NCI-H1694 (cell line): ENCODE measurements at regions not wholly inside any gene's neighbourhood (a gene's known extent, or its start where the extent isn't known, plus 50 kb on each side); places are given as distances from the start of the nearest gene placed in this dataset.

Experiments used
- DNase-seq: peaks from one replicate; lab custom pipeline; 2025; lab: John Stamatoyannopoulos, UW

DNA sequence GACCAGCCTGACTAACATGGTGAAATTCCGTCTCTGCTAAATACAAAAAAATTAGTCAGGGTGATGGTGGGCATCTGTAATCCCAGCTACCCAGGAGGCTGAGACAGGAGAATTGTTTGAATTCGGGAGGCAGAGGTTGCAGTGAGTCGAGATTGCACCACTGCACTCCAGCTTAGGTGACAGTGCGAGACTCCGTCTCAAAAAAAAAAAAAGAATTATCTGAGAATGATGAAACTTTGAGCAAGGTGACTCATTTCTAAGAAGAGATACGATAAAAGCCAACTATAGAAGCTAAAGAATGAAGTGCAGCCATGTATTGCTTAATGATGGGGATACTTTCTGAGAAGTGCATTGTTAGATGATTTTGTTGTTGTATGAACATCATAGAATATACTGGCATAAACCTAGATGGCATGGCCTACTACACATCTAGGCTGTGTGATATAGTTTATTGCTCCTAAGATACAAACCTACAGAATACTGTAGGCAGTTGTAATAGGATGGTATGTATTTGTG is 64.7 kb downstream of the SNRPE start:
- DNase-seq, result no peak

DNA sequence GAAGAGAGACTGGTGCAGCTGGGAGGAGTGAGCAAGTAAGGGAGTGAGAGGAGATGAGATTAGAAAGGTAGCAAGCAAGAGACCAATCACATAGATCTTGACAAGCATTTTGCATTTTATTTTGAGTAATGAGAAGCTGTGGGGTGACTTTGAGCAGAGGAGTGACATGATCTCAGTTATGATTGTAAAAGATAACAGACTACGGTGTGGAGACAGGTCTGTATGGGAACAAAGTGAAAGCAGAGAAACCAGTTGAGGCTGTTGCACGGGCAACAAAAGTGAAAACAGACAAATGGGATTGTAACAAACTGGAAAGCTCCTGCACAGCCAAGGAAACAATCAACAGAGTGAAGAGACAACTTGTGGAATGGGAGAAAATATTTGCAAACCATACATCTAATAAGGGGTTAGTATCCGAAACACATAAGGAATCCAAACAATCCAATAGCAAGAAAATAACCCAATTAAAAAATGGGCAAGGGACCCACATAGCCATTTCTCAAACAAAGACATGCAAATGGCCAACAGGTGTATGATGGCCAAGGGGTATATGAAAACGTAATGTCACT is 68.4 kb downstream of the SNRPE start:
- DNase-seq, result no peak

DNA sequence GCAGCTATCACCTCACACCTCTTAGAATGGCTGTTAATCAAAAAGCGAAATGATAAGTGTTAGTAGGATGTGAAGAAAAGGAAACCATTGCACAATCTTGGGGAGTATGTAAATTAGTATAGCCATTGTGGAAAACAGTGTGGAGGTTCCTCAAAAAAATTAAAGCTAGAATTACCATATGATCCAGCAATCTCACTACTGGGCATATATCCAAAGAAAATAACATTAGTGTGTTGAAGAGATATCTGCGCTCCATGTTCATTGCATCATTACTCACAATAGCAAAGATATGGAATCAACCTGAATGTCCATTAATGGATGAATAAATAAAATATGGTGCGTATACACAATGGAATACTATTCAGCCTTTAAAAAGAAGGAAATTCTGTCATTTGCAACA is 68.9 kb downstream of the SNRPE start:
- no peak for DNase-seq

DNA sequence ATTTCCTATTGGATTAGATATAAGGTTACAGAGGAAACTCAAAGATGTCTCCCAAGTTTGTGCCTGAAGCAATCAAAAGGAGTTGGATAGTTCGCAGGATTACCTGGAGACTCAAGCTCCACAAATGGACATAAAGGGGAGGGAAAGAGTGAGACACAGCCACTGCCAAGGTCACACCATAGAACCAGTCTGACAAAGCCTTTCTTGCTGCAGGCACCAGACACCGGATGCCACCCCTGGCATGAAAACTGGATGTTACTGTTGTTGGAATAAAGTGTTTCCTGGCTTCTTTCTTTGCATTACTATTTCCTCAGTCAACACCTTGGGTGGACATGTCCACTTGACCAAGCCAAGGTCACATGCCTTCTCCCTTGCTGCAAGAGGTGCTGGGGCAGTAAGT is 70.6 kb downstream of the SNRPE start:
- DNase-seq, result no peak

DNA sequence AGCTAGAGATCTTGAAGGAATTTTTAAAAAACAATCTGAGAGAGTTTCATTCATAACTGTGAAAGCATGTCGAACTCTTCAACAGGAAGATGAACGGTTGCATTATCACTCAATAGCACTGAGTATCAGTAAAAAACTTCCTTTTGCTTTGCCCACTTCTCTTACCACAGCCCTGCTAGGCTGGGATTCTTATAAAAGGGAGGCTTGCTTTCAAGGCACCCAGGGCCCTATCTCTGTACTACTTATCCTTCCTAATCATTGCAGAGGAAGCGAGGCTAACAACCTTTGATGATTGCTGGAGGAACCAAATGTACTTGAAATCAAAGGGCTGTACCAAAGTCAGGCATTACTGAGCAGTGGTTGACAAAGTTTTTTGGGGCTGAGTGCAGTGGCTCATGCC is 71.2 kb downstream of the SNRPE start:
- no peak for DNase-seq

DNA sequence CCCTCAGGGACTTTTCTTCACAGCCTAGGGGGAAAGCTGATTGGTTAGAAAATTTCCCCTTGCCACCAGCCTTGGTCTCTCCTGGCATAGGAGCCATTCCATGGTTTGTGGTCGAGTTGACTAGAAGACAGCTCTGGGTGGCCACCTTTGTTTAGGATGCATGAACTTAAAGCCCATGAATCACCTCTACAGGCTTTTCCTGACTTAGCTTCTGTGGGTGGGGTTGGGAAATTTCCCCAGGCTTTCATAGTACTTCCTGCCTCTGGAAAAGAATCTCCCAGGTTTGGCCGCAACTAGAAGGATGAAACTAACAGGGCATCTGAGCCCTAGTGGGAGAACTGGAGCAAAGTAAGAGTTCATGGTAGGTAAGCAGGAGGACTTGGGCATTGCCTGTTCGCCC is 72.6 kb downstream of the SNRPE start:
- no peak for DNase-seq

DNA sequence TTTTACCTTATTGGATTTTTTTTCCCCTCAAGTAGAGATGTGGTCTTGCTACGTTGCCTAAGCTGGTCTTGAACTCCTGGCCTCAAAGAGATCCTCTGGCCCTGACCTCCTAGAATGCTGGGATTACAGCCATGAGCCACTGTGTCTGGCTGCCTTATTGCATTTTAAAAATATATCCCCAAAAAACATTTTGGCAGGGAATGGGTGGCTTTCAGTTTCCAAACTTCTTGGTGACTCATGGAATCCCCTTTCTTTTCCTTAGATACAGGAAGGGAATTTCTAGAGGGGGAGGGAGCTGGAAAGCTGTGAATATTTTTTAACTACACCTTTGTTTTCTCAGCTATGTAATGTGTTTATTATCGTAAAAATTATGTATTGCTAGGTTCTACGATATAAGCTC is 73.3 kb downstream of the SNRPE start:
- no peak for DNase-seq

DNA sequence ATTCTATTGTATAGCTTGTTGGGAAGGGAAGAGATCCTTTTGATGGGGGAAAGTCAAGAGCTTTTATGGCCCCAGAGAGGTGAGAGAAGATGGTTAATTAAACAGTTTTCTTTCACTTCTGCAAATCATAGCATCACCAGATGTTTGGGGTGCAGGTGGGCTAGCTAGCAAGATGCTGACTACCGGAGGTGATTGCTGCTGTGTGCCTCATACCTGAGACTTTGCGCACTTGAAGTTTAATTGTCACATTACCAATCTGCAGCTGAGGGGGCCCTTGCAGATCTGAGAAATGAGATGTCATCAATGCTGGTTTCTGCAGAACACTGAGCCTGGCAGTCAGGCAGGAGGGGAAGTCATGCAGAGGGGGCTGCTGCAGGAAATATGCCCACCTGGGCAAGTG is 73.9 kb downstream of the SNRPE start:
- no peak for DNase-seq

DNA sequence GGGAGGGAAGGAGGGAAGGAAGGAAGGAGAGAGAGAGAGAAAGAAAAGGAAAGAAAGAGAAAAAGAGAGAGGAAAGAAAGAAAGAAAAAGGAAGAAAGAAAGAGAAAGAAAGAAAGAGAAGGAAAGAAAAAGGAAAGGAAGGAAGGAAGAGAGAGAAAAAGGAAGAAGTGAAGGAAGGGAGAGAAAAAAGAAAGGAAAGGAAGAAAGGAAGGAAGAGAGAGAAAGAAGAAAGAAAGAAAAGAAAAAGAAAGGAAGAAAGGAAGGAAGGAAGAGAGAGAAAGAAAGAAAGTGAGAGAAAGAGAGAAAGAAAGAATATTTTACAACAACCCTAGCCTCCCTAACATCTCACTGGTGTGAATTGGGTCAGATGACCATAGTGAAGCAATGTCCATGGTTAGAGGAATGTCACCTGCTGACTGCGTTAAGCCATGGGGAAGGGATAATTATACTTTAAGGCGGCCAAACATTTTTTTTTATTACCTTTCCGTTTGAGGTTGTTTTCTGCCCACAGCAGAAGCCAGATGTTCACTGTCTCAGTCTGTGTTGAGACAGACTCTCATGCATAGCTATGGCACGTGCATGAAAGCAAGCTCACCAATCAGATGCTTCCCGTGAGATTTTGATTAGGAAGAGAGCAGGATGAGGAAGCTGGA is 76.4 kb downstream of the SNRPE start:
- DNase-seq, result peak; percentile 2

DNA sequence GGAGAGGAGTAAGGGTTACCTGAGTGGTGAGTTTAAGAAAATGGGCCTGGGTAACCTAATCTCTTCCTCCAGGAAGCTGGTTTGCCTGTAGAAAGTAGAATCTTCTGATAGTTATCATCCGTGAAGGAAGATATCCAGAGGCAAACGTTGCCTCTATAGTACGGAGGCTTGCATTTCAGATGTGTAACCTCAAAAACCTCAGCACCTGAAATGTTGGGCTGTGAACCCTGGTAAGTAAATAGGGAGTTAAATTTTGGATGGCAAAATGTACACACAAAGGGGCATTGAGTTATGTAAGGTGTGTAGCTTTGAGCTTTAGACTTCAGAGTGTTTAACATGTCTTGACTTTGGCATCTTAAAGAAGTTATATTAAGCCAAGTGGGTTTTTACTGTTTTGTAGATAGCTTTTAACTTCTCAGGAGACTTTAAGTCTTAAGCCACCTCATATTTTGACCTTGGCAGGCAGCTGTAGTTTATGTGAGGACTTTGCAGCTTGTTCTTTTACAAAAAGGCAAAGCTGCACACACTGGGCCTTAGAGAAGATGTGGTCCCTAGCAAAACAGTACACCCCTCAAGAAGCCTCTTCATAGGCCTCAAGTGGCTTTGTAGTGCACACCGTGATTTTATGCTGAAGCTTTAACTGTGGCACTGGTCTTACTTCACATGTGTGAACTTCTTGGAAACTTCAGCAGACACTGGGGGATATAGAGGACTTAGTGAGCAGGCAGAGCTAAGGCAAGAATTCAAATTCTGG is 83.4 kb downstream of the SNRPE start:
- no peak for DNase-seq

DNA sequence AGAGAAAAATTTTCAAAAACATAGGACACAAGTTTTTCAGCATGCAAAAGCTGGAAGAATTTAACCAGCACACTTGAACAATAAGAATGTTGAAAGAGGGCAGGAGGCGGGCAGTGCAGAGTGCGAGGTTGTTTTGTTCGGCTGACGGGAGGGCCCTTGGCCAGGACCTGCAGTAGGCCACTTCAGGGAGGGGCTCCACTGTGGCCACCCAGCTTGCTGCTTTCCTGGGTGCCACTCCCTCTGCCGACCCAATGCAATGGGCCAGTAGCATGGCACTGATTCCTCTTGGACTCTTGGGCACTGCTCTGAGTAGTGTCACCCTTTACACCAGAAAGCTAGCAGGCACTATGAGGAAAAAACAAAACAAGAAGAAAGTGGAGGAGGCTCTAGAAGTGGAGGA is 92.9 kb downstream of the SNRPE start:
- DNase-seq, result no peak

DNA sequence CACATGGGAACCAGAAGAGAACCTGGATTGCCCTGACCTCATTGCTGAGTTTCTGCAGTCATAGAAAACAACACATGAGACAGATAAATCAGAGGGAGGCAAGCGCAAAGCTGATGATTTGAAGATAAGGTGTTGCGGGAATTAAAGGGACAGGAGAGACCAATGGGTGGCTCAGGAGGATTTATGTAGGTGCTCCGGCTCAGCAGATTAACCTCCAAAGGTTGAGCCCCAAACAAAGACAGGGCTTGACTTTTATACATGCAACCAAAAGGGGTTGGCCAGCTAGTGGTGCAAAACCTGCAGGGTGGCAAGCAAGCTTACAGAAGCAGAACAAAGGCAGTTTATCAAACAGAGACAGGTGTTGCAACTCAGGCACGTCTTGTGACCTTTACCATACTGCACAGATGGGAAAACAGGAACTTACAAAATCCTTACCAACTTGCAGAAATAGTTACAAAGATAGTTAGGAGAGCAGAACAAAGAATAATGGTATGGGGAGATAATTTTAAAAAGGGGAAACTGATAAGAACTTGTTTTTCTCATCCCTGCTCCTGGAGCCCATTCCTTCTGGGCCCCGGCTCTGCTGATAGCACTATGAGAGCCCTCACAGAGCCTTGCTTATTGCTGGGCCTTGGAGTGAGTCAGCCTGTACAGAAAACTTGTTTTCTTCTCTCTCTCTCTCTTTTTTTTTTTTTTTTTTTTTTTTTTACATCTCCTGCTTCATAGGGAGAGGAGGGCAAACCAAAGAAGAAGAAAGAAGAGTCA is 93.6 kb downstream of the SNRPE start:
- no peak for DNase-seq

DNA sequence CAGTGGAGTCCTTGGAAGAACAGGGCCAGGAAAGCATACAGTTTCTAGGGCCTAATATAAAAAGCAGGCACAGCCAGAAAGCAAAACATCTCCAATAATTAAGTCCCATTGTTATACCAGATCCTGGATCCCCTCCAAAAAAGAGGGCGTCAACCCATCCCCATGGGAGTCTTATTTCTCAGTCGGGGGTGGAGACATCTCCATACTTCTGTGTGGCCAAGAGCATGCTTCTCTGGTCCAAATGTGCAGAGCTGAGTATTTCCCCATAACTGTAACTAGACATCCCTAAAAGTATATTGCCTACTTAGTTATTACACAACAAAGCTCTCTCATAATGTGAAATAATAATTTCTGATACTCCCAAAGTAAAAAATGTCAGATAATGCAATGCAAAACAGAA is 104.2 kb upstream of the SOX13 start:
- DNase-seq, result no peak

DNA sequence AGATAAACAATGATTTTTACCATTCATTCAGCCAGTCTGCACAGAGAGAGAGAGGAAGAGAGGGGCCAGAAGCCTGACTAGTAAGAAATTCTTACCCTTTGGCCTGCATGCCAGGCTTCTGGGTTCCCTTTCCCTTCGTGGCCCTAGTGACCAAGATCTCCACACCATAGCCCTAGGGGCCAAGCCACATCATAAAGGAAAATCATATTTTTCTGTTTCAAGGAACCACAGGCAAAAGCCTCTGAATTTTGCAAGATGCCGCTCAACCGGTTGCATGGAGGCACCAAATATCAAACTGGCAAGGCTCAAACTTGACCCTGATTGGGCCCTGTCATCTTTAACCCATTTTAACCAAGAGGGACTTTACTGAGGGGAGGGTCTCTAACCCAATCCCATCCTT is 103.1 kb upstream of the SOX13 start:
- DNase-seq, result no peak

DNA sequence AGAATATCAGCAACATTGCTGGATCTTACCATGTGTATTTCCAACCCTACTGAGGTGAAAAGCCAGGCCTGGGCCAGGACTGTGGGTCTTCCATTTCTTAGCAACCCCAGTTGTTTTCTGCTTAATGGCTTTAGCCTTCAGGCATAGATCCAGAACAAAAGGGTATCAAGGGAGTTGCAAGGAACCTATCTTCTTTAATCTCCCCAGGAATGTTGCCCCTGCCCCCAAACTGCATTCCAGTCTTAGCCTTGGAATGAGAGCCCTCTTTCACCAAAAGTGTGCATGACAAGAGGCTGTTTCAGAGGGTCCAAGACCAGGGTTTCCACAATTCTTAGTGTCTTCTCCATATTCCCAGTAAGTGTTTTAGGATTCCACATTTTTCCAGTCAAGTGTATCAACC is 87.9 kb upstream of the SOX13 start:
- no peak for DNase-seq

DNA sequence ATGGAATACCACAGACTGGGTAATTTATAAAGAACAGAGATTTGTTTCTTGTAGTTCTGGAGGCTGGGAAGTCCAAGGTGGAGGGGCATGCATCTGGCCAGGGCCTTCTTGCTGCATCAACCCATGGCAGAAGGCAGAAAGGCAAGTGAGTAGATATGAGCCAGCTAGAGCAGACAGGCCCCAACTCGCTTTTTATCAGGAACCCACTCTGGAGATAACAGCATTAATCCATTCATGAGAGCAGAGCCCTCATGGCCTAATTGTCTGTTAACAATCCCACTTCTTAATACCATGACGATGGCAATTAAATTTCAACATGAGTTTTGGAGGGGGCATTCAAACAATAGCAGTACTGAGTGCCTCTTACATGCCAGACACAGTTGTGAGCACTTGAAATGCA is 87.2 kb upstream of the SOX13 start:
- DNase-seq, result no peak

DNA sequence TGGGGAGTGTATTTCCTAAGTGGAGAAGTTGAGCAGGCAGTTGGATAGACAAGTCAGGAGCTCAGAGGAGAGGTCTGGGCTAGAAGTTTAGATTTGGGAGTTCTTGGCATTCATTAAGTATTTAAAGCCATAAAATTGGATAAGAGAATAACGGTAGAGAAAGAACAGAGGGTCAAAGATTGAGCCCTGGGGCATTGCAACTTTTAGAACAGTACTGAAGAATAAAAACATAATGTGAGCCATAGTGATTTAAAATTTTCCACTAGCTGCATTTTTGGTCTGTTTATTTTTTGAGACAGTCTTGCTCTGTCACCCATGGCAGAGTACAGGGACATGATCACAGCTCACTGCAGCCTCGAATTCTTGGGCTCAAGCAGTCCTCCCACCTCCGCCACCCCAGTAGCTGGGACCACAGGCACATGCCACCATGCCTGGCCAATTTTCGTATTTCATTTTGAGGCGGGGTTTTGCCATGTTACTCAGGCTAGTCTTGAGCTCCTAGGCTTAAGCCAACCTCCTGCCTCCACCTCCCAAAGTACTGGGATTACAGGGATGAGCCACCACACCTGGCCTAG is 85.9 kb upstream of the SOX13 start:
- no peak for DNase-seq

DNA sequence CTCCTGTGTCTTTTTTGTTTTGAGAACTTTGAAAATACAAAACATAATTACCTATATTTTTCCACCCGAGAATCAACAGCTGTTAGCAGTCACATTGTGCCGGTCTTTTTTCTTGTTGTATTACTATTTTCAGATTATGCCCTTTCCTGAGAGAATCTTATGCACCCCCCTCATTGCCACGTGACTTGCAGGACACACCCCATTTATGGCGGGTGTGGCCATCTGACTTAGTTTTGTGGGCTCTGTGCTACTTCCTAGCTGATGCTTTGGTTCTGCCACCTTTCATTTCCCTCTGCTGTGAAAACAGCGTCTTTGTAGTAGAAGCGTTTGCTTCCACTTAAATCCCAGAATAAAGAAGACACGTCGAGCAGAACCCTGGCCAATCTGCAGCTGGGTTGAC is 82.8 kb upstream of the SOX13 start:
- no peak for DNase-seq

DNA sequence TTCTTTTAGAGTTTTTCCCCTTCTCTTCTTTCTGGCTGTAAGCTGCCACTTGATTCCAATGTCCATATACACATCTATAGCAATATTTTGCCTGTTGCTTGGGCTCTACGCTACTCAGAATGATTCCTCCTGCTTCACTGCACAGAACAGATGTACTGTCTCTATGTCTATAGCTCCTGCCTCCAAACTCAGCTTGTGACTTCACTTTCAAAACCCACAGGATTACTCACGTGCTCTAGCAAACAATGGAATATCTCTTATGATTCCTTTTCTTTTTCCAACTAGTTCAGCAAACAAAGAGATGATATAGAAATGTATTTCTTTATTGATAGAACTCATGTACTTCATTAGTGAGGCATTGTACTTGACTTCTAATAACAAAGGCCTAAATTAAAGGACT is 80.5 kb upstream of the SOX13 start:
- DNase-seq, result no peak

DNA sequence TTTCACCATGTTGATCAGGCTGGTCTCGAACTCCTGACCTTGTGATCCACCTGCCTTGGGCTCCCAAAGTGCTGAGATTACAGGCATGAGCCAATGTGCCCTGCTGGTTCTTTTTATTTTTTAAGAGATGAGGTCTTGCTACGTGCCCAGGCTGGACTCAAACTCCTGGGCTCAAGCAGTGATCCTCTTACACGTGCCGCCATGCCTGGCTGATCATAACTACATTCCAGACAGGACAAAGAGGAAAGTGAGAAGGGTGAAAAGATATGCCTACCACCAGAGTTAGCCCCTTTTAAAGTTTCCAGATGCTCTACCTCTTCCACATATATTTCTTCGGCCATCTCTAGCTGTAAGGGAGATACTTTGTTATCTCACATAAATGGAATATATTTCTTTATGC is 79.7 kb upstream of the SOX13 start:
- no peak for DNase-seq

DNA sequence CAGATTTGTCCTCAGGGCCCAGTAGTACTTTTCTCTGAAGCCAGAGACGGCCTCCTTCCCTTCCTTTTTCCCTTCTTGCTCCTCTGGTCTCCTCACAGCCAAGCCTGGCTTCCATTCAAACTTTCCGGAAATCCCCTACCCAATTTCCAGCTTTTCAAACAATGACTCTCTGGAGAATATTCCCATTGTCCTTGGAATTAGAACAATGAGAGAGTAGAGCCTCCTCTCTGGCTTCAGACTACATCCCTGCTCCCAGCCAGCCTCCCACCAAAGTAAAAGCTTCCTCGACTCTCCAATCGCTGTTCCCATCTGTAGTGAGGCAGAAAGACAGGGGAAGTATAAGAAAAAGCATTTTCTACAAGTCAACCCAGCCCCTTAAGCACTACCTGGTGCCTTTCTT is 77.7 kb upstream of the SOX13 start:
- no peak for DNase-seq

DNA sequence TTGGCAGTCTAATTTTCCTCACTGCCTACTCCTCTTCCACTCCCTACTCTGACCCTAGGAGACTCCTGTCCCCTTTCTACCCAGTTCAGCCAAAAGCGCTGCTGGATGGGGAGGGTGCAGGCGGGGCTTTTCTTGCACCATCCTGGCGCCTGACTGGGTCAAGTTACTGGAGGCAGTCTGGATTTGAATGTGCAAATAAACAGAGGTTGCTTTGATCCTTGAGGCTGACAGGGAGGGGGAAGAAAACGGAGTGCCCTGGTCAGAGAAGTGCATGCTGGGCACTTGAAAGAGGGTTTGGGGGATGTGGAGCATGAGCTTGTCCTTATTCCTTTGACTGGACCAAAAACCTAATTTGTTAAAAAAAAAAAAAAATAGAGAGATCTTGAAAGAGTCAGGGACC is 76.8 kb upstream of the SOX13 start:
- DNase-seq, result no peak
